ENCODE measurements at regions not wholly inside any gene's neighbourhood (a gene's known extent, or its start where the extent isn't known, plus 50 kb on each side); places are given as distances from the start of the nearest gene placed in this dataset.

DNA sequence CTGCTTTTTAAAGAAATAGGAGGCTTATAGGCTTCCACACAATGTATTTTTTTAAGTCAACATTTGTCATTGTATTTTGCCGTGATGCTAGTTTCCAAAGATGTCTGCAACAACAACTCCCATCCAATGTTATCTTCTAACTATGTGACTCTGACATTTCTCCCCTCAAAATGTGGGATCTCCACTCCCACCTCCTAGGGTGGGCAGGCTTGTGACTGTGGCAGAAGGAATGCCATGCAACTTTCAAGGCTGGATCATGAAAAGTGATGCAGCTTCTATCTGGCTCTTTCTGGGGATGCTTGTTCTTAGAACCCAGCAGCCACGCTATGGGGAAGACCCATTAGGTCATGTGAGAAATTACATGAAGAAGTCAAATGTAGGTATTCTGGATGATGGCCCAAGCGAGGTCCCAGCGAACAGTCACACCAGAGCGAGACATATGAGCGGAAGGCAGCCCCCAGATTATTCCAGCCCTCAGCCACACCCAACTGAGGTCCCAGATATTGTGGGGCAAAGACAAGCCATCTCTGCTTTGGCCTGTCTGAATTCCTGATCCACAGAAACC is 124.3 kb downstream of the BDH1 start:
- TF ChIP-seq, protein P1, sequence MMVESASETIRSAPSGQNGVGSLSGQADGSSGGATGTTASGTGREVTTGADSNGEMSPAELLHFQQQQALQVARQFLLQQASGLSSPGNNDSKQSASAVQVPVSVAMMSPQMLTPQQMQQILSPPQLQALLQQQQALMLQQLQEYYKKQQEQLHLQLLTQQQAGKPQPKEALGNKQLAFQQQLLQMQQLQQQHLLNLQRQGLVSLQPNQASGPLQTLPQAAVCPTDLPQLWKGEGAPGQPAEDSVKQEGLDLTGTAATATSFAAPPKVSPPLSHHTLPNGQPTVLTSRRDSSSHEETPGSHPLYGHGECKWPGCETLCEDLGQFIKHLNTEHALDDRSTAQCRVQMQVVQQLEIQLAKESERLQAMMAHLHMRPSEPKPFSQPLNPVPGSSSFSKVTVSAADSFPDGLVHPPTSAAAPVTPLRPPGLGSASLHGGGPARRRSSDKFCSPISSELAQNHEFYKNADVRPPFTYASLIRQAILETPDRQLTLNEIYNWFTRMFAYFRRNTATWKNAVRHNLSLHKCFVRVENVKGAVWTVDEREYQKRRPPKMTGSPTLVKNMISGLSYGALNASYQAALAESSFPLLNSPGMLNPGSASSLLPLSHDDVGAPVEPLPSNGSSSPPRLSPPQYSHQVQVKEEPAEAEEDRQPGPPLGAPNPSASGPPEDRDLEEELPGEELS (CRISPR knock-in tag; IDR thresholded peaks at IDR 0.05), result no peak
- no peak for TF ChIP-seq ZNF138 (CRISPR knock-in tag; conservative IDR thresholded peaks at IDR 0.05)
- H3K27me3 Mint-ChIP-seq (ENCODE audit: low read depth), result no peaks in the 10 kb centered on the region
- H3K27ac Mint-ChIP-seq, result no peak overlapping the region
- ChIA-PET CTCF (interaction anchor here (0.6 kb wide), 1 partner anchor 1851 kb away, joined by 3 read pairs; no protein-coding TSS in a partner anchor), POLR2A (no interaction called here)
- DNase-seq (ENCODE audit: low spot score) (no peak), ATAC-seq (no peak)
- peaks cover 3% of the 10 kb centered on the region; the same call in 1 of the 2 replicates for H3K9me3 Mint-ChIP-seq
- H3K4me1 Mint-ChIP-seq, result peaks cover 12% of the 10 kb centered on the region; the same call in 1 of the 2 replicates
- no peaks in the 10 kb centered on the region for H3K36me3 Mint-ChIP-seq
- no peak overlapping the region for H3K4me3 Mint-ChIP-seq

DNA sequence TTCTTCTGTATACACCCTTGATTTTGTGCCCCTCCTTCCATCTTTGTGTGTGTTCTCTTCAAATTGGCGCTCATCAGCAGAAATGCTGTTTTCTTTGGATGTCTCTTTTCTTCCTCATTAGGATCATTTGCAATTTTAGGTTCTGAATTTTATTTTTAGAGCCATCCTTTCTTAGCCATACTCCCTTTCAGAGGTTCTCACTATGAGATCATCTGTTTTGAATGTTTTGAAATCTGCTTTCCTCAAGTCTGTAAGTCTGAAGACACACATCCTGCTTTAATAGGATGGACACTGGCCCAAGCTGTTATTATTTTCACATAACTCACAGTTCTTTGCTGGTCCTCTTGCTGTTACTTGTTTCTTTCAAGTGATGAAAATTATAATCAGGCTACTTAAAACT is 124.8 kb downstream of the BDH1 start:
- Mint-ChIP-seq H3K9me3 (peaks cover 3% of the 10 kb centered on the region; the same call in 1 of the 2 replicates), H3K4me1 (peaks cover 12% of the 10 kb centered on the region; the same call in 1 of the 2 replicates), H3K4me3 (no peak overlapping the region), H3K36me3 (no peaks in the 10 kb centered on the region), H3K27ac (no peak overlapping the region), H3K27me3 (ENCODE audit: low read depth) (no peaks in the 10 kb centered on the region)
- DNase-seq (ENCODE audit: low spot score), result no peak
- TF ChIP-seq ZNF138 (CRISPR knock-in tag; conservative IDR thresholded peaks at IDR 0.05), result no peak
- TF ChIP-seq ZNF317 (CRISPR knock-in tag; IDR thresholded peaks at IDR 0.05; ENCODE audit: borderline replicate concordance, low read depth), result no peak
- no peak for TF ChIP-seq TEAD4 (CRISPR knock-in tag; IDR thresholded peaks at IDR 0.05)
- no peak for TF ChIP-seq SOX15 (CRISPR knock-in tag; IDR thresholded peaks at IDR 0.05)
- TF ChIP-seq TCF7 (CRISPR knock-in tag; IDR thresholded peaks at IDR 0.05; ENCODE audit: low read depth), result no peak
- TF ChIP-seq, protein P2, sequence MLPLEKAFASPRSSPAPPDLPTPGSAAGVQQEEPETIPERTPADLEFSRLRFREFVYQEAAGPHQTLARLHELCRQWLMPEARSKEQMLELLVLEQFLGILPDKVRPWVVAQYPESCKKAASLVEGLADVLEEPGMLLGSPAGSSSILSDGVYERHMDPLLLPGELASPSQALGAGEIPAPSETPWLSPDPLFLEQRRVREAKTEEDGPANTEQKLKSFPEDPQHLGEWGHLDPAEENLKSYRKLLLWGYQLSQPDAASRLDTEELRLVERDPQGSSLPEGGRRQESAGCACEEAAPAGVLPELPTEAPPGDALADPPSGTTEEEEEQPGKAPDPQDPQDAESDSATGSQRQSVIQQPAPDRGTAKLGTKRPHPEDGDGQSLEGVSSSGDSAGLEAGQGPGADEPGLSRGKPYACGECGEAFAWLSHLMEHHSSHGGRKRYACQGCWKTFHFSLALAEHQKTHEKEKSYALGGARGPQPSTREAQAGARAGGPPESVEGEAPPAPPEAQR (CRISPR knock-in tag; IDR thresholded peaks at IDR 0.05), result no peak
- TF ChIP-seq CBFB (CRISPR knock-in tag; IDR thresholded peaks at IDR 0.05; ENCODE audit: low read depth), result no peak
- TF ChIP-seq FOXJ3 (CRISPR knock-in tag; IDR thresholded peaks at IDR 0.05; ENCODE audit: borderline replicate concordance), result no peak
- TF ChIP-seq, protein P3, sequence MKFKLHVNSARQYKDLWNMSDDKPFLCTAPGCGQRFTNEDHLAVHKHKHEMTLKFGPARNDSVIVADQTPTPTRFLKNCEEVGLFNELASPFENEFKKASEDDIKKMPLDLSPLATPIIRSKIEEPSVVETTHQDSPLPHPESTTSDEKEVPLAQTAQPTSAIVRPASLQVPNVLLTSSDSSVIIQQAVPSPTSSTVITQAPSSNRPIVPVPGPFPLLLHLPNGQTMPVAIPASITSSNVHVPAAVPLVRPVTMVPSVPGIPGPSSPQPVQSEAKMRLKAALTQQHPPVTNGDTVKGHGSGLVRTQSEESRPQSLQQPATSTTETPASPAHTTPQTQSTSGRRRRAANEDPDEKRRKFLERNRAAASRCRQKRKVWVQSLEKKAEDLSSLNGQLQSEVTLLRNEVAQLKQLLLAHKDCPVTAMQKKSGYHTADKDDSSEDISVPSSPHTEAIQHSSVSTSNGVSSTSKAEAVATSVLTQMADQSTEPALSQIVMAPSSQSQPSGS (CRISPR knock-in tag; IDR thresholded peaks at IDR 0.05; ENCODE audit: borderline replicate concordance, low read depth), result no peak
- TF ChIP-seq, protein P4, sequence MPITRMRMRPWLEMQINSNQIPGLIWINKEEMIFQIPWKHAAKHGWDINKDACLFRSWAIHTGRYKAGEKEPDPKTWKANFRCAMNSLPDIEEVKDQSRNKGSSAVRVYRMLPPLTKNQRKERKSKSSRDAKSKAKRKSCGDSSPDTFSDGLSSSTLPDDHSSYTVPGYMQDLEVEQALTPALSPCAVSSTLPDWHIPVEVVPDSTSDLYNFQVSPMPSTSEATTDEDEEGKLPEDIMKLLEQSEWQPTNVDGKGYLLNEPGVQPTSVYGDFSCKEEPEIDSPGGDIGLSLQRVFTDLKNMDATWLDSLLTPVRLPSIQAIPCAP (CRISPR knock-in tag; IDR thresholded peaks at IDR 0.05), result no peak
- TF ChIP-seq, protein P5, sequence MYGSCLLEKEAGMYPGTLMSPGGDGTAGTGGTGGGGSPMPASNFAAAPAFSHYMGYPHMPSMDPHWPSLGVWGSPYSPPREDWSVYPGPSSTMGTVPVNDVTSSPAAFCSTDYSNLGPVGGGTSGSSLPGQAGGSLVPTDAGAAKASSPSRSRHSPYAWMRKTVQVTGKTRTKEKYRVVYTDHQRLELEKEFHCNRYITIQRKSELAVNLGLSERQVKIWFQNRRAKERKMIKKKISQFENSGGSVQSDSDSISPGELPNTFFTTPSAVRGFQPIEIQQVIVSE (CRISPR knock-in tag; IDR thresholded peaks at IDR 0.05; ENCODE audit: borderline replicate concordance), result no peak
- no peak for TF ChIP-seq NR1H2 (CRISPR knock-in tag; IDR thresholded peaks at IDR 0.05)
- no peak for TF ChIP-seq TP53 (CRISPR knock-in tag; IDR thresholded peaks at IDR 0.05)
- TF ChIP-seq, protein P6, sequence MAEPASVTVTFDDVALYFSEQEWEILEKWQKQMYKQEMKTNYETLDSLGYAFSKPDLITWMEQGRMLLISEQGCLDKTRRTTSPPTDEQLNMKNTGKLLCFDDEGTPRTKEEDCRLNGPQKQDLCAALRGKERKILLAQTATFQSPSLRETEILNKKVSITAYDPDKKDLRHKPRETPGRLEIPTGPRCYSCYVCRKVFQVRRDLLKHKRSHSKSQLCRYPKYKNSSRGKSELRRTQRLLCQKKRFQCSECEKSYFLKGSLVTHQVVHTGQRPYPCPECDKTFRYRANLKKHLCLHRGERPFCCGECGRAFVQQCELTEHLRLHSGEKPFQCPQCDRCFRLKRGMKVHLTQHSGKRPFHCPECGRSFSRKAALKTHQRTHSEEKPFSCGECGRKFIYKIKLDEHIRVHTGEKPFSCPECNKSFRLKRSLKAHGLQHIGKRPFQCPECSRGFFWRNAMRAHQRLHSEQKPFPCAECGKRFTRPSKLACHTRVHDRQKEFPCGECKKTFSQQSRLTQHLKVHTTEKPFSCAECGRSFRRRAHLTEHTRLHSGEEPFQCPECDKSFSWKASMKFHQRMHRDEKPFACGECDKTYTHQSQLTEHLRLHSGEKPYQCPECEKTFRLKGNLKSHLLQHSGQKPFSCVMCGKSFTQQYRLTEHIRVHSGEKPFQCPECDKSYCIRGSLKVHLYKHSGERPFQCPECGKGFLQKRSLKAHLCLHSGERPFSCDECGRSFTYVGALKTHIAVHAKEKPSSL (CRISPR knock-in tag; conservative IDR thresholded peaks at IDR 0.05), result no peak
- TF ChIP-seq RORB (CRISPR knock-in tag; IDR thresholded peaks at IDR 0.05), result no peak
- POLR2A ChIA-PET, result no interaction called here
- CTCF ChIA-PET, result interaction anchor here (1.1 kb wide), 1 partner anchor 71 kb away, joined by 3 read pairs; no protein-coding TSS in a partner anchor
- no peak for ATAC-seq
